Mucosa of descending colon (tissue), 3 donors: ENCODE measurements at regions not wholly inside any gene's neighbourhood (a gene's known extent, or its start where the extent isn't known, plus 50 kb on each side); places are given as distances from the start of the nearest gene placed in this dataset.

Source experiments
- ATAC-seq: fragments of 200-7000 bp; cut with Tn5 transposase; one replicate; pipeline ENCODE4 v1.9.1; 2020; ENCODE audit warnings: mild to moderate bottlenecking, moderate library complexity
- DNase-seq, 3 donors: peaks; one replicate each; pipeline ENCODE4 v3.0.0-alpha.2; 2020
- H3K36me3 ChIP-seq: fragments of 200-600 bp; one replicate; pipeline ENCODE4 v1.8.0; 2021; ENCODE audit warnings: low read depth, mild to moderate bottlenecking
- H3K4me1 ChIP-seq: fragments of 200-600 bp; one replicate; pipeline ENCODE4 v1.8.0; 2021; ENCODE audit warnings: low read depth, mild to moderate bottlenecking
- H3K4me3 ChIP-seq: fragments of 200-600 bp; one replicate; pipeline ENCODE4 v1.8.0; 2021; ENCODE audit warnings: mild to moderate bottlenecking
- H3K9me3 ChIP-seq: fragments of 200-600 bp; one replicate; pipeline ENCODE4 v1.8.0; 2021; ENCODE audit warnings: mild to moderate bottlenecking
- intact Hi-C, 2 donors: fragments of 100-400 bp; cut with DNase I in 1 of 2; cut with micrococcal nuclease in 1 of 2; formaldehyde crosslinking; loops; one replicate each; pipeline versions ENCODE4 v1.11.0 to v1.11.1; 2022; cut with DNase I, micrococcal nuclease
- TF ChIP-seq, protein P1 (sequence below): fragments of 200-600 bp; IDR thresholded peaks from one replicate; pipeline ENCODE4 v1.8.0; 2022; ENCODE audit warnings: antibody characterized with exemption, mild to moderate bottlenecking
- donor health status: DM: no; HTN: no; CAD: no; lungs with moderate emphysema.
- donor health status: DM: no; HTN: no; CAD: no.
- donor health status: DM: no; HTN: yes; CAD: no.

DNA sequence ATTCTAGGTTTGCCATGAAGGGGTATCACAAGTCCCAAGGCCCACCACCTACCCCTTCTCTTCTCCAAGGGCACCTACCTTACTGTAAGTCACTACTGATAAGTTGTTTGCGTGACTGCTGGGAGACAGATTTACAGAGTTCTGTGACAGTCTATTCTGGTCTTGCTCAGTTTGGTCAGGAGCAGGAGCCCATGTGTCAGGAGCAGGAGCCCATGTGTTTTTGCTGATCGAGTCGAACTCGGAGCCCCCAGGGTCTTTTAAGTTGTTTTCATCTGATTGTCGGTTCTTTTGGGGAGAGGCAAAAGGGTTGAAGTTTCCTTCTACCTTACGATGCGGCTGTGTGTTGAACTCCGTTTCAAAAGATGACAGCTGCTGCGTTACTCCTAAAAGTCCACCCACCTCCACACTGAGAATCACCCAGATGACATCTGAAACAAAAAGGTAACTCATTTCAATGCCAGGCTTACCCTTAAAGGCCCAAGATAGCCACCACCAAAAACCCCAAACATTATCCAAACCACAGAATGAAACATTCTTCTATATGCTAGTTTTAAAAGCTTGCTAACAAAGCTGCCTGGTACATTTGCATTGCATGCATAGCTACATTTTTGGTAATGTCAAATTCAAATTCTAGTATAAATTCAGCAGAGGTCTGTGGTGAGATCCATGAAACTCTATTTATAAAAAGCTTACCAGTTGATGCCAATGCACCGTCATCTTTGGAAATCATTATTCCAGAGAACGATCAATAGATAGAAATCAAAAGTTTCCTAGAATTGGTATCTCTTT, 50.5 kb upstream of the SPDEF start:
- peaks cover 29% of the 10 kb centered on the region for H3K4me1 ChIP-seq

More for the DNA sequence above, 50.5 kb upstream of the SPDEF start:
- no peaks in the 10 kb centered on the region for H3K9me3 ChIP-seq
- H3K4me3 ChIP-seq, result no peak overlapping the region
- intact Hi-C loops, result loop anchor here in 1 of 2 donors (10.0 kb wide), 2 partner anchors 82 to 142 kb away; partner anchors contain the start of gene PACSIN1
- TF ChIP-seq, protein P1, sequence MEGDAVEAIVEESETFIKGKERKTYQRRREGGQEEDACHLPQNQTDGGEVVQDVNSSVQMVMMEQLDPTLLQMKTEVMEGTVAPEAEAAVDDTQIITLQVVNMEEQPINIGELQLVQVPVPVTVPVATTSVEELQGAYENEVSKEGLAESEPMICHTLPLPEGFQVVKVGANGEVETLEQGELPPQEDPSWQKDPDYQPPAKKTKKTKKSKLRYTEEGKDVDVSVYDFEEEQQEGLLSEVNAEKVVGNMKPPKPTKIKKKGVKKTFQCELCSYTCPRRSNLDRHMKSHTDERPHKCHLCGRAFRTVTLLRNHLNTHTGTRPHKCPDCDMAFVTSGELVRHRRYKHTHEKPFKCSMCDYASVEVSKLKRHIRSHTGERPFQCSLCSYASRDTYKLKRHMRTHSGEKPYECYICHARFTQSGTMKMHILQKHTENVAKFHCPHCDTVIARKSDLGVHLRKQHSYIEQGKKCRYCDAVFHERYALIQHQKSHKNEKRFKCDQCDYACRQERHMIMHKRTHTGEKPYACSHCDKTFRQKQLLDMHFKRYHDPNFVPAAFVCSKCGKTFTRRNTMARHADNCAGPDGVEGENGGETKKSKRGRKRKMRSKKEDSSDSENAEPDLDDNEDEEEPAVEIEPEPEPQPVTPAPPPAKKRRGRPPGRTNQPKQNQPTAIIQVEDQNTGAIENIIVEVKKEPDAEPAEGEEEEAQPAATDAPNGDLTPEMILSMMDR, result no peak
- no peaks in the 10 kb centered on the region for H3K36me3 ChIP-seq
- no peak for ATAC-seq
- no peak for DNase-seq
